CD14-positive monocyte (primary cell): ENCODE measurements at regions not wholly inside any gene's neighbourhood (a gene's known extent, or its start where the extent isn't known, plus 50 kb on each side); places are given as distances from the start of the nearest gene placed in this dataset.

Source experiments
- DNase-seq, 3 donors: peaks; one replicate each; pipeline ENCODE4 v3.0.0-alpha.2; 2011 to 2022
- H2AFZ ChIP-seq: 2 replicates; pipeline ENCODE4 v1.6.0; 2012; ENCODE audit warnings: mild to moderate bottlenecking, low read depth, low read length, inconsistent platforms; ENCODE audit not compliant: insufficient read depth, poor library complexity, severe bottlenecking
- H3K27ac ChIP-seq, 2 donors: 1 replicate in 1 of 2; 2 replicates in 1 of 2; pipeline ENCODE4 v1.5.1; 2012 to 2013; ENCODE audit warnings: low read length in 2 of 2, control low read depth in 1 of 2, inconsistent platforms in 1 of 2, low read depth in 1 of 2, mild to moderate bottlenecking in 1 of 2
- H3K27me3 ChIP-seq, 2 donors: one replicate each; pipeline versions ENCODE4 v1.6.0 to v1.6.1; 2011 to 2013; ENCODE audit warnings: low read length in 2 of 2; ENCODE audit not compliant: control insufficient read depth in 2 of 2, insufficient read depth in 2 of 2
- H3K36me3 ChIP-seq, 2 donors: replicated peaks in 1 of 2; 1 replicate in 1 of 2; 2 replicates in 1 of 2; pipeline versions ENCODE4 v1.5.1 to v1.6.1; 2012 to 2013; ENCODE audit warnings: low read length in 2 of 2, control low read depth in 1 of 2, inconsistent platforms in 1 of 2, mild to moderate bottlenecking in 1 of 2; ENCODE audit not compliant: insufficient read depth in 2 of 2, control insufficient read depth in 1 of 2
- H3K4me1 ChIP-seq, 2 donors: 1 replicate in 1 of 2; 2 replicates in 1 of 2; pipeline versions ENCODE4 v1.5.1 to v1.6.1; 2012 to 2013; ENCODE audit warnings: low read length in 2 of 2, control low read depth in 1 of 2, inconsistent platforms in 1 of 2, mild to moderate bottlenecking in 1 of 2, moderate library complexity in 1 of 2; ENCODE audit not compliant: insufficient read depth in 2 of 2, control insufficient read depth in 1 of 2
- H3K4me2 ChIP-seq: replicated peaks from 2 replicates; pipeline ENCODE3; 2012; ENCODE audit warnings: low read length, moderate library complexity, mild to moderate bottlenecking; ENCODE audit not compliant: poor library complexity, severe bottlenecking; ENCODE audit errors: extremely low read depth
- H3K4me3 ChIP-seq, 3 experiments: fragments of 200-600 bp in 1 of 3; sonication (generic) in 1 of 3; replicated peaks in 1 of 3; 1 replicate in 2 of 3; 2 replicates in 1 of 3; pipeline ENCODE4 v1.5.1; 2011 to 2013; ENCODE audit warnings: low read length in 3 of 3, mild to moderate bottlenecking in 3 of 3, control low read depth in 2 of 3, low read depth in 2 of 3, inconsistent platforms in 1 of 3, moderate library complexity in 1 of 3
- H3K79me2 ChIP-seq: 2 replicates; pipeline ENCODE4 v1.6.0; 2012; ENCODE audit warnings: mild to moderate bottlenecking, control low read depth, inconsistent platforms, low read length, moderate library complexity; ENCODE audit not compliant: insufficient read depth
- H3K9ac ChIP-seq: 2 replicates; pipeline ENCODE4 v1.6.0; 2017; ENCODE audit warnings: low read length, mild to moderate bottlenecking; ENCODE audit not compliant: insufficient read depth, poor library complexity, severe bottlenecking
- H3K9me3 ChIP-seq, 2 donors: replicated peaks in 1 of 2; 1 replicate in 1 of 2; 2 replicates in 1 of 2; pipeline versions ENCODE4 v1.5.1 to v1.6.1; 2012 to 2013; ENCODE audit warnings: low read length in 2 of 2, control low read depth in 1 of 2; ENCODE audit not compliant: control insufficient read depth in 1 of 2, insufficient read depth in 1 of 2
- H4K20me1 ChIP-seq: 2 replicates; pipeline ENCODE4 v1.6.0; 2012; ENCODE audit warnings: mild to moderate bottlenecking, low read length, control low read depth, moderate library complexity; ENCODE audit not compliant: insufficient read depth
- H3K27ac Mint-ChIP-seq, 7 donors: one replicate each; pipeline ENCODE4 v1.8.0; 2020; ENCODE audit warnings: mild to moderate bottlenecking in 7 of 7, mixed read lengths in 7 of 7, moderate library complexity in 6 of 7, inconsistent platforms in 2 of 7
- H3K27me3 Mint-ChIP-seq, 3 donors: one replicate each; pipeline ENCODE4 v1.8.0; 2021 to 2022; ENCODE audit warnings: low read depth in 3 of 3, mild to moderate bottlenecking in 3 of 3, mixed read lengths in 3 of 3, moderate library complexity in 3 of 3, inconsistent platforms in 1 of 3
- H3K36me3 Mint-ChIP-seq, 2 donors: one replicate each; pipeline ENCODE4 v1.8.0; 2020; ENCODE audit warnings: mixed read lengths in 2 of 2, inconsistent platforms in 1 of 2, mild to moderate bottlenecking in 1 of 2
- H3K4me1 Mint-ChIP-seq: one replicate; pipeline ENCODE4 v1.8.0; 2020; ENCODE audit warnings: mild to moderate bottlenecking, mixed read lengths
- H3K4me3 Mint-ChIP-seq, 2 donors: one replicate each; pipeline ENCODE4 v1.8.0; 2020; ENCODE audit warnings: mild to moderate bottlenecking in 2 of 2, mixed read lengths in 2 of 2, moderate library complexity in 1 of 2
- H3K9me3 Mint-ChIP-seq, 7 donors: one replicate each; pipeline ENCODE4 v1.8.0; 2020 to 2022; ENCODE audit warnings: mixed read lengths in 7 of 7, mild to moderate bottlenecking in 6 of 7, moderate library complexity in 6 of 7, inconsistent platforms in 2 of 7
- CTCF ChIP-seq: fragments of 200-600 bp; IDR thresholded peaks from one replicate; pipeline ENCODE4 v1.8.0; 2022; ENCODE audit warnings: antibody characterized with exemption, mild to moderate bottlenecking
- WGBS: methylation state at CpG from one replicate; pipeline ENCODE4 v1.1.5; 2013; ENCODE audit warnings: missing lambda C conversion rate; ENCODE audit not compliant: insufficient coverage; 5-methylcytosine and 5-hydroxymethylcytosine counted together
- intact Hi-C, 2 donors: fragments of 100-400 bp; cut with micrococcal nuclease; formaldehyde crosslinking; loops; one replicate each; pipeline versions ENCODE4 v1.15.0 to v1.15.1; 2023

- Mint-ChIP-seq H3K9me3 (peaks cover 0 to 5% (median 2%) of the 10 kb centered on the region in 7 donors), H3K27me3 (peaks cover 0 to 3% (median 2%) of the 10 kb centered on the region in 3 donors), H3K4me1 (no peaks in the 10 kb centered on the region), H3K27ac (peak overlapping the region in 1 of 7 donors; percentile 25), H3K36me3 (no peaks in the 10 kb centered on the region), H3K4me3 (no peak overlapping the region)
- Histone ChIP-seq H3K4me3 (no peak overlapping the region), H3K4me1 (no peaks in the 10 kb centered on the region), H3K79me2 (no peaks in the 10 kb centered on the region), H3K9me3 (no peaks in the 10 kb centered on the region), H3K9ac (no peak overlapping the region), H3K4me2 (no peak overlapping the region), H3K36me3 (no peaks in the 10 kb centered on the region), H4K20me1 (no peaks in the 10 kb centered on the region), H2AFZ (no peak overlapping the region), H3K27ac (no peak overlapping the region), H3K27me3 (no peaks in the 10 kb centered on the region)
- intact Hi-C loops, result no loop called here
- DNase-seq, result no peak
- no peak for TF ChIP-seq CTCF
- WGBS, result 92% methylated on average over 1 of the region's 1 CpG
These were observed 49.9 kb upstream of the PLSCR4 start for GRCh38 chr3:146300768-146301167.
